Panc1 (cell line): ENCODE measurements at regions not wholly inside any gene's neighbourhood (a gene's known extent, or its start where the extent isn't known, plus 50 kb on each side); places are given as distances from the start of the nearest gene placed in this dataset.

Experiments used
- ATAC-seq: fragments of 200-7000 bp; cut with Tn5 transposase; 2 replicates; pipeline ENCODE4 v1.9.1; 2020; ENCODE audit warnings: mild to moderate bottlenecking, moderate library complexity
- BruUV-seq: library from RNA; stranded (reverse); fragments of 400-500 nt; replicated peaks from 2 replicates; lab custom pipeline; 2021; lab: Mats Ljungman, UMichigan
- CTCF ChIA-PET: fragments of 300-600 bp; sonication (Branson Sonifier 250); formaldehyde crosslinking; loops from one replicate; lab custom pipeline; 2022; ENCODE audit warnings: antibody characterized with exemption; lab: Charles Lee
- POLR2A ChIA-PET: fragments of 300-600 bp; sonication (Branson Sonifier 250); formaldehyde crosslinking; loops from one replicate; lab custom pipeline; 2022; ENCODE audit warnings: antibody characterized with exemption; lab: Charles Lee
- DNase-seq: peaks from one replicate; pipeline ENCODE4 v3.0.0-alpha.2; 2010; ENCODE audit warnings: low read depth, low spot score
- H3K27ac ChIP-seq: 2 replicates; pipeline ENCODE4 v1.5.1; 2011; ENCODE audit warnings: mild to moderate bottlenecking, low read length, inconsistent platforms
- H3K27me3 ChIP-seq: fragments of 200-500 bp; sonication (Bioruptor generic); 2 replicates; pipeline ENCODE4 v1.6.0; 2014; ENCODE audit warnings: low read length, inconsistent platforms; ENCODE audit not compliant: control insufficient read depth, insufficient read depth
- H3K36me3 ChIP-seq: fragments of 200-500 bp; sonication (Bioruptor generic); 2 replicates; pipeline ENCODE4 v1.5.1; 2014; ENCODE audit warnings: inconsistent platforms, mild to moderate bottlenecking, low read length, moderate library complexity; ENCODE audit not compliant: control insufficient read depth, insufficient read depth
- H3K4me1 ChIP-seq: 2 replicates; pipeline ENCODE4 v1.5.1; 2011; ENCODE audit warnings: inconsistent platforms, mild to moderate bottlenecking, low read length, moderate library complexity; ENCODE audit not compliant: control insufficient read depth, insufficient read depth
- H3K4me3 ChIP-seq, 2 experiments: 2 replicates each; pipeline ENCODE4 v1.5.1; 2011 to 2012; ENCODE audit warnings: low read depth in 2 of 2, low read length in 2 of 2, mild to moderate bottlenecking in 2 of 2, inconsistent platforms in 1 of 2, moderate library complexity in 1 of 2
- H3K9me3 ChIP-seq: fragments of 200-500 bp; sonication (Bioruptor generic); 2 replicates; pipeline ENCODE4 v1.5.1; 2014; ENCODE audit warnings: low read depth, mild to moderate bottlenecking, inconsistent platforms, low read length, moderate library complexity; ENCODE audit not compliant: control insufficient read depth, insufficient read depth
- POLR2AphosphoS5 ChIP-seq: IDR thresholded peaks from 2 replicates; pipeline ENCODE4 v1.6.1; 2012; ENCODE audit warnings: mild to moderate bottlenecking, low read depth, low read length, moderate library complexity
- SIN3A ChIP-seq: IDR thresholded peaks from 2 replicates; pipeline ENCODE4 v1.6.1; 2012; ENCODE audit warnings: low read depth, mild to moderate bottlenecking, low read length, moderate library complexity, borderline replicate concordance; ENCODE audit not compliant: insufficient read depth
- TCF7L2 ChIP-seq: IDR thresholded peaks from 2 replicates; pipeline ENCODE4 v1.6.1; 2011; ENCODE audit warnings: mild to moderate bottlenecking, low read depth, low read length, inconsistent platforms
- in situ Hi-C: cut with HindIII; loops from 2 replicates; pipeline ENCODE4 v1.10.0; 2016; ENCODE audit warnings: low sequenced_read_pairs, low pct_unique_long_range_greater_than_20kb
- intact Hi-C: fragments of 100-400 bp; cut with micrococcal nuclease; formaldehyde crosslinking; loops from one replicate; pipeline ENCODE4 v1.10.0; 2022; ENCODE audit not compliant: unreplicated experiment
- TF ChIP-seq, protein P1 (sequence below): fragments of 450-650 bp; IDR thresholded peaks from 2 replicates; pipeline ENCODE4 v1.5.1; 2017; ENCODE audit warnings: mild to moderate bottlenecking
- TF ChIP-seq, protein P2 (sequence below), 2 experiments: IDR thresholded peaks; 2 replicates each; pipeline ENCODE4 v1.6.1; 2011 to 2012; ENCODE audit warnings: low read depth in 2 of 2, control low read depth in 1 of 2, low read length in 1 of 2, mild to moderate bottlenecking in 1 of 2, moderate library complexity in 1 of 2; ENCODE audit not compliant: insufficient read depth in 1 of 2

DNA sequence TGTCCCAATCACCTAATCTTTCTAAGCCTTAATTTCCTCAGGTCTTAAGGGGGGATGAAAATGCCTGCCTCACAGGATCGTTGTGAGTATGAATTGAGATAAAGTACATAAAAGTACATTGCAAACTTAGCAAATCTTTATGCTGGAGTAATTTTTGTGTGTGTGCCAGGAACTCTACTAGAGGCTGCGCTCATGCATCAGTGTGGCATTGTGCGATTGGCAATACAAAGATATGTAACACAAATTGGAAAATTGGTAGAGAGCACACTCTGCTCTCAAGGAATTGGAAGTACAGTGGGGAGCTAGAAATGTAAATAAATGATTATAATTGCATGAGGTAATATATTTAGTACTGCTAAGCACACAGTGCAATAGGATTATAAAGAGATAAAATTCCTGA lies 398.3 kb downstream of the DUSP10 start:
- H3K27me3 ChIP-seq = no peaks in the 10 kb centered on the region; the same call in 1 of the 2 replicates
- ChIA-PET POLR2A (no interaction called here), CTCF (no interaction called here)
- ATAC-seq = no peak
- H3K36me3 ChIP-seq = no peaks in the 10 kb centered on the region
- DNase-seq = no peak
- TF ChIP-seq TCF7L2 (no peak), POLR2AphosphoS5 (no peak), SIN3A (no peak)
- intact Hi-C loops = no loop called here
- no TSS peak for BruUV-seq
- H3K27ac ChIP-seq = no peak overlapping the region
- no peaks in the 10 kb centered on the region for H3K9me3 ChIP-seq
- no peak overlapping the region for H3K4me3 ChIP-seq
- H3K4me1 ChIP-seq = no peaks in the 10 kb centered on the region
- in situ Hi-C loops = no loop called here

DNA sequence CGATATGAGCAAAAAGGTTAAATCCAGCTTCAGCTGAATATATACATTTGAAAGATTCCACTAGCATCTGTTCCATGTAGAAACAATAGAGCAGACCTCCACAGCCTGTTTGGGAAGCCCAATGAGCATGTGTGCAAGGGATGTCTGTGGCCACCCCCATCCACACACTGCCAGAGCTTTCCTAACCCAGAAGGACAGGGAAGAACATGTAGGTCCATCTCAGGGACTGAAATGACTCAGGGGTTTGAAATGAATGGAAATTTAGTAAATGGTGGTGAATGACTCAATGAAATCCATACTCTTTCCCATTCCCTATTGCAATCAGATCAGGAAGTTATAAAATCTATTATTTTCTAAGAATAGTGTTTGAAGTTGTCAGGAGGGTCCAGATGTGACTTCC lies 397.2 kb downstream of the DUSP10 start:
- BruUV-seq = no TSS peak
- ATAC-seq (no peak), DNase-seq (no peak)
- Histone ChIP-seq H3K4me1 (no peaks in the 10 kb centered on the region), H3K36me3 (no peaks in the 10 kb centered on the region), H3K27me3 (no peaks in the 10 kb centered on the region; the same call in 1 of the 2 replicates), H3K27ac (no peak overlapping the region), H3K4me3 (no peak overlapping the region), H3K9me3 (no peaks in the 10 kb centered on the region)
- TF ChIP-seq POLR2AphosphoS5 (no peak), SIN3A (no peak), TCF7L2 (no peak)
- TF ChIP-seq, protein P1, sequence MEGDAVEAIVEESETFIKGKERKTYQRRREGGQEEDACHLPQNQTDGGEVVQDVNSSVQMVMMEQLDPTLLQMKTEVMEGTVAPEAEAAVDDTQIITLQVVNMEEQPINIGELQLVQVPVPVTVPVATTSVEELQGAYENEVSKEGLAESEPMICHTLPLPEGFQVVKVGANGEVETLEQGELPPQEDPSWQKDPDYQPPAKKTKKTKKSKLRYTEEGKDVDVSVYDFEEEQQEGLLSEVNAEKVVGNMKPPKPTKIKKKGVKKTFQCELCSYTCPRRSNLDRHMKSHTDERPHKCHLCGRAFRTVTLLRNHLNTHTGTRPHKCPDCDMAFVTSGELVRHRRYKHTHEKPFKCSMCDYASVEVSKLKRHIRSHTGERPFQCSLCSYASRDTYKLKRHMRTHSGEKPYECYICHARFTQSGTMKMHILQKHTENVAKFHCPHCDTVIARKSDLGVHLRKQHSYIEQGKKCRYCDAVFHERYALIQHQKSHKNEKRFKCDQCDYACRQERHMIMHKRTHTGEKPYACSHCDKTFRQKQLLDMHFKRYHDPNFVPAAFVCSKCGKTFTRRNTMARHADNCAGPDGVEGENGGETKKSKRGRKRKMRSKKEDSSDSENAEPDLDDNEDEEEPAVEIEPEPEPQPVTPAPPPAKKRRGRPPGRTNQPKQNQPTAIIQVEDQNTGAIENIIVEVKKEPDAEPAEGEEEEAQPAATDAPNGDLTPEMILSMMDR = no peak
- TF ChIP-seq, protein P2, sequence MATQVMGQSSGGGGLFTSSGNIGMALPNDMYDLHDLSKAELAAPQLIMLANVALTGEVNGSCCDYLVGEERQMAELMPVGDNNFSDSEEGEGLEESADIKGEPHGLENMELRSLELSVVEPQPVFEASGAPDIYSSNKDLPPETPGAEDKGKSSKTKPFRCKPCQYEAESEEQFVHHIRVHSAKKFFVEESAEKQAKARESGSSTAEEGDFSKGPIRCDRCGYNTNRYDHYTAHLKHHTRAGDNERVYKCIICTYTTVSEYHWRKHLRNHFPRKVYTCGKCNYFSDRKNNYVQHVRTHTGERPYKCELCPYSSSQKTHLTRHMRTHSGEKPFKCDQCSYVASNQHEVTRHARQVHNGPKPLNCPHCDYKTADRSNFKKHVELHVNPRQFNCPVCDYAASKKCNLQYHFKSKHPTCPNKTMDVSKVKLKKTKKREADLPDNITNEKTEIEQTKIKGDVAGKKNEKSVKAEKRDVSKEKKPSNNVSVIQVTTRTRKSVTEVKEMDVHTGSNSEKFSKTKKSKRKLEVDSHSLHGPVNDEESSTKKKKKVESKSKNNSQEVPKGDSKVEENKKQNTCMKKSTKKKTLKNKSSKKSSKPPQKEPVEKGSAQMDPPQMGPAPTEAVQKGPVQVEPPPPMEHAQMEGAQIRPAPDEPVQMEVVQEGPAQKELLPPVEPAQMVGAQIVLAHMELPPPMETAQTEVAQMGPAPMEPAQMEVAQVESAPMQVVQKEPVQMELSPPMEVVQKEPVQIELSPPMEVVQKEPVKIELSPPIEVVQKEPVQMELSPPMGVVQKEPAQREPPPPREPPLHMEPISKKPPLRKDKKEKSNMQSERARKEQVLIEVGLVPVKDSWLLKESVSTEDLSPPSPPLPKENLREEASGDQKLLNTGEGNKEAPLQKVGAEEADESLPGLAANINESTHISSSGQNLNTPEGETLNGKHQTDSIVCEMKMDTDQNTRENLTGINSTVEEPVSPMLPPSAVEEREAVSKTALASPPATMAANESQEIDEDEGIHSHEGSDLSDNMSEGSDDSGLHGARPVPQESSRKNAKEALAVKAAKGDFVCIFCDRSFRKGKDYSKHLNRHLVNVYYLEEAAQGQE (IDR thresholded peaks at IDR 0.05; ENCODE audit: insufficient read depth in 1 of 2, low read depth in 2 of 2, low read length in 1 of 2) = no peak
- ChIA-PET POLR2A (no interaction called here), CTCF (no interaction called here)
- intact Hi-C loops (no loop called here), in situ Hi-C loops (no loop called here)

DNA sequence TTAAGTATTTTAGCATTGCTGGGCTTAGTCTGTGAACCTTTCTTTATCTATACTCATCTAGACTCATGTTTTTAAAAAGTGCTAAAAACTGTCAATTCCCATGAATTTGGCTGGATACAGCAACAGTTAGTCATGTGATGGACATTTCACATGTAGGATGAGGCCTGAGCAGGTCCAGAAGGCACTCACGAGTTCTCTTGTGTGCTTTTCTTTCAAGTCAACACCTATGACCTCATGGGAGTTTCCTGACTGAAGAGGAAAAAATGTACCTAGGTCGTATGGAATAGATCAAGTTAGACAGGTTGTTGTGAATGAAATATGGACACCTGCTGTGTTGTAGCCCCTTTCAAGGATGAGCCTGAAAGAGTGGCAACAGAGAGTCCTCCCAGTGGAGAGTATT lies 394.2 kb downstream of the DUSP10 start:
- DNase-seq = no peak
- ChIA-PET POLR2A (no interaction called here), CTCF (no interaction called here)
- in situ Hi-C loops = no loop called here
- no TSS peak for BruUV-seq
- Histone ChIP-seq H3K27me3 (no peaks in the 10 kb centered on the region; the same call in 1 of the 2 replicates), H3K4me3 (no peak overlapping the region), H3K4me1 (no peaks in the 10 kb centered on the region), H3K27ac (no peak overlapping the region), H3K36me3 (no peaks in the 10 kb centered on the region), H3K9me3 (no peaks in the 10 kb centered on the region)
- intact Hi-C loops = no loop called here
- ATAC-seq = no peak
- TF ChIP-seq SIN3A (no peak), TCF7L2 (no peak), POLR2AphosphoS5 (no peak)
- TF ChIP-seq, protein P1 = no peak
- TF ChIP-seq, protein P2 (IDR thresholded peaks at IDR 0.05; ENCODE audit: insufficient read depth in 1 of 2, low read depth in 2 of 2, low read length in 1 of 2) = no peak
